Fibroblast of skin of right quadriceps (primary cell): ENCODE measurements at regions not wholly inside any gene's neighbourhood (a gene's known extent, or its start where the extent isn't known, plus 50 kb on each side); places are given as distances from the start of the nearest gene placed in this dataset.
"Not testable (repeated sequence)": the region's sequence is repeated elsewhere in the genome, so short reads cannot be mapped to it uniquely, and the experiment has no call there.

Source experiments
- DNase-seq: peaks from one replicate; pipeline ENCODE4 v3.0.0-alpha.2; 2013

GRCh38 chr4:184950926-184951325, 67.4 kb upstream of the HELT start:
- DNase-seq: no peak

DNA sequence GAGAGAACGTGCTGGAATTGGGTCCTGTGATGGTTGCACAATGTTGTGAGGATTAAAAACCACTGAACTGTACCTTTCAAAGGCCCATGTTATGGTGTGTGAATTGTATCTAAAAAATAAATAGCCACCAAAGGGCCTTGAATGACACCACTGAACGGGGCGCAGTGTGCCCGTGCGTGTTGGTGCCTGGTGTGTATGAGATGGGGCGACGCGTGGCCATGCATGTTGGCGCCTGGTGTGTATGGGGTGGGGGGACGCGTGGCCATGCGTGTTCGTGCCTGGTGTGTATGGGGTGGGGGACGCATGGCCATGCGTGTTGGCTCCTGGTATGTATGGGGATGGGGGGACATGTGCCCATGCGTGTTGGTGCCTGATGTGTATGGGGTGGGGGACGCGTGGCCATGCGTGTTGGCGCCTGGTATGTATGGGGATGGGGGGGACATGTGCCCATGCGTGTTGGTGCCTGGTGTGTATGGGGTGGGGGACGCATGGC, 66.6 kb upstream of the HELT start:
- no peak for DNase-seq

DNA sequence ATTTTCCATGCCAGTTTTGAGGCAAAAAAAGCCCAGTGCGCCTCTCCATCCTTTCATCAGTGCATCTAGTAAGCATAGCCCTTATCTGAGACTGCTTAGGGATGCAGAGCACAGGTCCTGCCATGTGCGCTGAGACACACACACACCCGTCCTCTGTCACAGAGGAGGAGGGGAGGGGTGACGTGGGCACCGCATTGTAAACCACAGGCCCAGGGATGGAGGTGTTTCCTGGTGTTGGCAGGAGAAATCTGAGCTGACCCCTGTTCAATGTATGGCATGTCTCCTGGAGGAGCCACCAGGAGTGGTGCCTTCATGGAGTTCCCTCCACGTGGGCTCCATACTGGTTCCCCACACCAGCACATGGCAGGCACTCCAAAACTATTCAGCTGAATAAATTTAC, 65.8 kb upstream of the HELT start:
- no peak for DNase-seq

DNA sequence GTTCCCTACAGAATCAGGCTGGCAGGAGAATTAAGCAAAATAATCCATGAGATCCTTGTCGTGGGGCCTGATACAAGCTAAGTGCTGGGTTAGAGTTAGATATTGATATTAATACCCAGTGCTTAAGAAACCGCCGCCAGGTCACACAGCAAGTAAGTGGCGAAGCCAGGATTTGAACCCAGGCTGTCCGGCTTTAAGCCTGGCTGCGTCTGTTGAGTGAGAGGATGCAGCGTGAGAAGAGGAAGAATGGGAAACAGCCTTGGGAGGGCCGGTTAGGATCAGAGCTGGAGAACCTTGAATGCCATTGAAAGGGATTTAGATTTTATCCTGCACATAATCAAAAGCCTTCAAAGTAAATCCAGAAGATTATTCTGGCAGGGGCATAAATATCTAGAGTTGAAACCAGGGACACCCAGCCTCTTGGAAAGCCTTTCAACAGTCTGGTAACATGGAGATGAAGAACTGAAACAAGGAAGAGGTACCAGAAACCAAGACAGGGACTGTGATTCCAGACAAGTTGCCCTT, 64.8 kb upstream of the HELT start:
- DNase-seq: no peak

- DNase-seq: no peak
Measured at GRCh38 chr4:184953971-184954370, 64.3 kb upstream of the HELT start.

DNA sequence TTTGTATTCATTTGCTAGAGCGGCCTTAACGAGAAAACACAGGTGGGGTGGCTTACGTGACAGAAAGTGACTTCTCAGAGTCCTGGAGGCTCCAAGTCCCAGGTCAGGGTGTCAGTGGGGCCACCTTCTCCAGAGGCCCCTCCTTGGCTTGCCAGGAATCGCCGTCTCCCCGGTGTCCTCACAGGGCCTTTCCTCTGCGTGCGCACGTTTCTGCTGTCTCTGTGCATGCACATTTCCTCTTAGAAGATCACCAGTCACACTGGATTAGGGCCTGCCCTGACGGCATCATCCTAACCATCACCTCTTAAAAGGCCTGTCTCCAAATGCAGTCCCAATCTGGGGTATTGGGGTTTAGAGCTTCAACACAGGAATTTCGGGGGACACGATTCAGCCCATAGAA, 63.8 kb upstream of the HELT start:
- DNase-seq: no peak

GRCh38 chr4:184955116-184955515, 63.2 kb upstream of the HELT start:
- DNase-seq: no peak

DNA sequence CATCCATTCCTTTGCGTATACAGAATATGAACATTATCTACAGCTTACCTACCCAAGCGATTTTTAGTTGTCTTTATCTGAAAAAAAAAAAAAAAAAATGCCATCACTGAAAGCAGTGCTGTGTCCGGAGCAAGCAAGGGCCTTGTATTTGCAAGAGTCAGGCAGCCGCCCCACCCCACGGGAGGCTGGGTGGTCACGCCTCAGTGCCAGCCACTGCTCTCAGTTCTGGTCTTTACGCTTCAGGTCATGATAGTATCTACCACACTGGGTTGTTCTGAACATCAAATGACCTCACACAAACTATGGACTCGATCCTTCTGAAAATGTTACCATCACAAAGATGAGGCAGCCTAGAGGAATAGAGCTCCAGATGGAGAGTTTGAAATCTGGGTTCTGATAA, 62.7 kb upstream of the HELT start:
- DNase-seq: no peak

DNA sequence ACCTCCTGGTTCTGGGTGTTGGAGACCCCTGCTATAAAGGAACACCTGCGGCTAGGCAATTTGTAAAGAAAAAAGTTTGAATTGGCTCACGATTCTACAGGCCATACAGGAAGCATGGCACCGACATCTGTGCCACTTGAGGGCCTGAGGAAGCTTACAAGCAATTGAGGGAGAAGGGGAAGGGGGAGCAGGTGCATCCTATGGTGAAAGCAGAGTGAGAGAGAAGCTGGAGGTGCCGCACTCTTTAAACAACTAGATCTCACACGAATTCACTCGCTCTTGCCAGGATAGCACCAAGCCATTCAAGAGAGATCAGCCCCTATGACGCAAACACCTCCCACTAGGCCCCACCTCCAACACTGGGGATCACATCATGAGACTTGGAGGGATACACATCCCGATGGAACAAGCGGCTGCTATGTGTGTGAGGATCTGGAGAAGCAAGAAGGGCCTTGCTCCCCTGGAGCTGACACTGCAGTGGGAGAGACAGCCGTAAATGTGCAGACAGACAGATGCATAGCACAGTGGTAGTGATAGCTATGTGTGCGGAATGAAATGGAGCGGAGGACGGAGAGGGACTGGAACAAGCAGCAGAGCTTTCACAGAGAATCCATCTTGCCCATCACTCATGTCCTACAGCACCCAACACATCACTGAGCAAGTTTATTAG, 60.7 kb upstream of the HELT start:
- DNase-seq: no peak

DNA sequence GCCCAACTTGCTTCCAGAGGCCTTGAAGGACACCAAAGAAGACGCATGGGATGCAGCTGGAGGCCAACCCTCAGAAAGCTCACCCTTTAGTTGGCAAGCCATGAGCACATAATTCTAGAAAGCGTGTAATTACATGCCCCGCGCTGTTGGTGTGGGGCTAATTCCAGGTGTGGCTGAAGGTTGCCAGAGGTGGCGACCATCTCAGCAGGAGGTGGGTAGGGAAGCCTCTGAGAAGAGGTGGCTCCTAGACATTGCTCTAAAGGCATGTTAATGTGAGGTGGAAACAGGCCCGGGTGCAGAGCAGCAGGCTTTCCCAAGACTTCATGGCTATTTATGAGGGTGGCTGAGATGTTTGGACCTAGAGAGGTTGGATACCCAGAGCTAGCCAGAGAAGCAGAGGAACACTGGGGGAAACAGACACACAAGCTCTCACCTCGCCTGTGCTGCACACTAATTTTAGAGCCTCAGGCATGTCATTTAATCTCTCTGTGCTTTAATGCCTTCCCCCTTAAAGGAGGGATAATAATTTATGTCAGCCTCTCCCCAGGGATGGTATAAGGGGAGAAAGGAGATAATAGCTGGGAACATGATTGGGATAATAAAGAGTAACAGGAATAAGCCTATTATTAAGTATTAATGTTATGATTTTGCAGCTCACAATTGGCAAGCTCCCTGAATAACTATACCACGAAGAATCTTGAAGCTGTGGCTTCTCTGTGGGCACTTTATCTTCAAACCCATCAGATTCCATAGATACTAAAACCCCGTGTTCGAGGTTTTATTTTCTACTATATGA, 60.0 kb upstream of the HELT start:
- DNase-seq: no peak

- no peak for DNase-seq
Measured at GRCh38 chr4:184958923-184959210, 59.4 kb upstream of the HELT start.

- no peak for DNase-seq
Measured at GRCh38 chr4:184959309-184959708, 59.0 kb upstream of the HELT start.

- DNase-seq: no peak
Measured at GRCh38 chr4:184959786-184960185, 58.5 kb upstream of the HELT start.

DNA sequence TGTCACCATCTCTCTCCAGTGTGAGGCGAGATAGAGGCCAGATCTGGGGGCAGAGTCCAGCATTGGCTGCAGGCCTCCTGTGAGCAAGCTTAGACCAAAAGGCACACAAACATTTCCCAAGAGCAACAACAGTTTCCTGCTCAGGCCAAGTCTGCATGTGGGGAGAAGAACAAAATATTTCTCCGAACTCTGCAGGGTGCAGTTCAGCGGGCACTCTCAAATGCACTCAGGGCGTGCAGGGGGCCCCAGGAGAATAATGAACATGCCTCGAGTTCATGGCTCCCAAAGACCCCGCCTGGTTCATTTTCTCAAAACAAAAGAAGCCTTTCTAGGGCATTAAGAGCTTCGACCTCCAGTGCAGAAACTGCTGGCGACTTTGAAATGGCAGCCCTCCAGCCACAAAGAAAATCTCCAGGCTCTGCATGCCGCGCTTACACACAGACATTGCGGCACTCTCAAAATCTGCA, 57.8 kb upstream of the HELT start:
- DNase-seq: no peak

DNA sequence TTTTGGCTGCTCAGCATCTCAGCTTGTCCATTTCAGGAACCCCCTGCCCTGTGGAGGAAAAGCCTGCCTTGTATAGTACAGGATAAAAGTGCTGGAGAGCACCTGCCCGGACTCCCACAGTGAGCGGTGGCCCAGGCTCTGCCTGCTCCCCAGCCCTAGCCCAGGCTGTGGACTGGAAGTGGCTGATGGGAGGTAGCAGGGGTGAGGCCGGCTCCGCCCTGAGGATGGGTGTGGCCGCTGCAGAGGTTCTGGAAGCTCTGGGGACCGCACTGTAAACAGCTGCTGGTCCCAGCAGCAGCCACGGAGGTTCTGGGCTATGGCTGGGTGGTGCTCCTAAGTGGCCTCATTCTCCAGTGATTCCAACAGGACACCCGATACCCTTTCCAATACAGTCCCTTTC, 56.6 kb upstream of the HELT start:
- DNase-seq: no peak

DNA sequence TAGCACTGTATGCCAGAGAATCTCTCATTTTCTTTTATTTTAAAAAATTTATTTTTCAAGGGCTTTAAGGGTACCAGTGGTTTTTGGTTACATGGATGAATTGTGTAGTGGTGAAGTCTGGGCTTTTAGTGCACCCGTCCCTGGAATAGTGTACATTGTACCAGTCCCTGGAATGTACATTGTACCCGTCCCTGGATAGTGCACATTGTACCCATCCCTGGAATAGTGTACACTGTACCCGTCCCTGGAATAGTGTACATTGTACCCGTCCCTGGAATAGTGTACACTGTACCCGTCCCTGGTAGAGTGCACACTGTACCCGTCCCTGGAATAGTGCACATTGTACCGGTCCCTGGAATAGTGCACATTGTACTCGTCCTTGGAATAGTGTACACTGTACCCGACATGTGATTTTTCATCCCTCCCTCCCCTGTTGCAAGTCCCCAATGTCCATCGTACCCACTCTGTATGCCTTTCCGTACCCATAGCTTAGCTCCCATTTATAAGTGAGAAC, 56.1 kb upstream of the HELT start:
- no peak for DNase-seq

DNA sequence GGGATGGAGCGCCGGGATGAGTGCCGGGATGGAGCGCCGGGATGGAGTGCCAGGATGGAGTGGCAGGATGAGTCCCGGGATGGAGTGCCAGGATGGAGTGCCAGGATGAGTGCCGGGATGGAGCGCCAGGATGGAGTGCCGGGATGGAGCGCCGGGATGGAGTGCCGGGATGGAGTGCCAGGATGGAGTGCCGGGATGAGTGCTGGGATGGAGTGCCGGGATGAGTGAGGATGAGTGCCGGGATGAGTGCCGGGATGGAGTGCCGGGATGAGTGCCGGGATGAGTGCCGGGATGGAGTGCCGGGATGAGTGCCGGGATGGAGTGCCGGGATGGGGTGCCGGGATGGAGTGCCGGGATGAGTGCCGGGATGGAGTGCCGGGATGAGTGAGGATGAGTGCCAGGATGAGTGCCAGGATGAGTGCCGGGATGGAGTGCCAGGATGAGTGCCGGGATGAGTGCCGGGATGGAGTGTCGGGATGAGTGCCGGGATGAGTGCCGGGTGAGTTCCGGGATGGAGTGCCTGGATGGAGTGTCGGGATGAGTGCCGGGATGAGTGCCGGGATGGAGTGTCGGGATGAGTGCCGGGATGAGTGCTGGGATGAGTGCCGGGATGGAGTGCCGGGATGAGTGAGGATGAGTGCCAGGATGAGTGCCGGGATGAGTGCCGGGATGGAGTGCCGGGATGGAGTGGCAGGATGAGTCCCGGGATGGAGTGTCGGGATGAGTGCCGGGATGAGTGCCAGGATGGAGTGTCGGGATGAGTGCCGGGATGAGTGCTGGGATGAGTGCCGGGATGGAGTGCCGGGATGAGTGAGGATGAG, 52.9 kb upstream of the HELT start:
- DNase-seq: not testable (repeated sequence)

- not testable (repeated sequence) for DNase-seq
Measured at GRCh38 chr4:184966051-184966691, 52.1 kb upstream of the HELT start.

DNA sequence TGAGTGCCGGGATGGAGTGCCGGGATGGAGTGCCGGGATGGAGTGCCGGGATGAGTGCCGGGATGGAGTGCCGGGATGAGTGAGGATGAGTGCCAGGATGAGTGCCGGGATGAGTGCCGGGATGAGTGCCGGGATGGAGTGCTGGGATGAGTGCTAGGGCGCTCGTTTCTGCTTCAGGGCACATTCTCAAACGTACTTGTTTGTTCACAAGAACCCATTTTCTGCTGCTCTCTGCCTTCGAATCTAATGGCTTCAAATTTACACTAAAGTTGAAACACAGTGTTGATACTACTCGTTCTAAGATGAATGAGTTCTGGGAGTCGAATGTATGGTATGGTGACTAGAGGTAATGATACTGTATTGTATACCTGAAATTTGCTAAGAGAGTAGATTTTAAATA, 50.6 kb upstream of the HELT start:
- not testable (repeated sequence) for DNase-seq

GRCh38 chr4:184968366-184968765, 49.9 kb upstream of the HELT start:
- no peak for DNase-seq
